Heart left ventricle (tissue), 16 donors: ENCODE measurements at regions not wholly inside any gene's neighbourhood (a gene's known extent, or its start where the extent isn't known, plus 50 kb on each side); places are given as distances from the start of the nearest gene placed in this dataset.
"Not testable (repeated sequence)": the region's sequence is repeated elsewhere in the genome, so short reads cannot be mapped to it uniquely, and the experiment has no call there.

Experiments used
- ATAC-seq, 4 donors: fragments of 200-7000 bp; cut with Tn5 transposase; one replicate each; pipeline ENCODE4 v1.9.1; 2020 to 2022; ENCODE audit warnings: moderate library complexity in 4 of 4, mild to moderate bottlenecking in 3 of 4, moderate number of reproducible peaks in 1 of 4
- DNase-seq, 5 donors: peaks; one replicate each; pipeline ENCODE4 v3.0.0-alpha.2; 2020
- H3K27ac ChIP-seq, 12 donors: fragments of 200-600 bp; sonication (generic) in 4 of 12; one replicate each; pipeline versions ENCODE4 v1.5.0 to v1.8.0; 2016 to 2022; ENCODE audit warnings: mild to moderate bottlenecking in 2 of 12
- H3K27me3 ChIP-seq, 9 donors: fragments of 200-600 bp; sonication (generic) in 2 of 9; one replicate each; pipeline versions ENCODE4 v1.5.1 to v1.8.0; 2016 to 2022; ENCODE audit warnings: mild to moderate bottlenecking in 3 of 9
- H3K36me3 ChIP-seq, 9 donors: fragments of 200-600 bp; sonication (generic) in 2 of 9; one replicate each; pipeline versions ENCODE4 v1.5.0 to v1.8.0; 2018 to 2022; ENCODE audit warnings: mild to moderate bottlenecking in 2 of 9
- H3K4me1 ChIP-seq, 12 donors: fragments of 200-600 bp; sonication (generic) in 4 of 12; one replicate each; pipeline versions ENCODE4 v1.5.0 to v1.8.0; 2016 to 2022; ENCODE audit warnings: mild to moderate bottlenecking in 3 of 12
- H3K4me3 ChIP-seq, 12 donors: fragments of 200-600 bp; sonication (generic) in 4 of 12; one replicate each; pipeline versions ENCODE4 v1.5.0 to v1.8.0; 2017 to 2022; ENCODE audit warnings: mild to moderate bottlenecking in 9 of 12, moderate library complexity in 4 of 12
- H3K9me3 ChIP-seq, 12 donors: fragments of 200-600 bp; sonication (generic) in 4 of 12; one replicate each; pipeline versions ENCODE4 v1.5.0 to v1.8.0; 2016 to 2022; ENCODE audit warnings: mild to moderate bottlenecking in 1 of 12
- POLR2A ChIP-seq, 2 donors: fragments of 450-650 bp; IDR thresholded peaks; one replicate each; pipeline ENCODE4 v1.6.1; 2017; ENCODE audit warnings: antibody characterized with exemption in 2 of 2, mild to moderate bottlenecking in 2 of 2, moderate library complexity in 2 of 2
- WGBS, 4 donors: extraction: QIAGEN DNeasy Blood & Tissue Kit in 2 of 4; methylation state at CpG; one replicate each; pipeline versions ENCODE4 v1.1.5 to v1.1.7; 2013 to 2018; 5-methylcytosine and 5-hydroxymethylcytosine counted together
- intact Hi-C, 10 donors: fragments of 100-400 bp; cut with DNase I; formaldehyde crosslinking; loops; one replicate each; pipeline versions ENCODE4 v1.11.1 to v1.14.2; 2022
- TF ChIP-seq, protein P1 (sequence below), 12 donors: fragments of 200-600 bp; sonication (generic) in 4 of 12; IDR thresholded peaks; one replicate each; pipeline versions ENCODE4 v1.5.0 to v1.8.0; 2018 to 2022; ENCODE audit warnings: antibody characterized with exemption in 12 of 12, mild to moderate bottlenecking in 5 of 12
- donor health status: ischemic (EF 13 %, LVEDD 7.1; RV severe dilation, severe dysfunction).
- donor health status: healthy with polysubstance abuse.
- donor health status: DM: no; HTN: yes; CAD: no.
- donor health status: DM: no; HTN: no; CAD: no.
- donor health status: ischemic (EF 25% LVEDD 6.9; RV normal size, moderate dysfunction).
- donor health status: ischemic (EF 25% LVEDD 5.7; RV mildly dilated, moderate dysfunction).
- donor health status: healthy.
- donor health status: DM: yes; HTN: yes; CAD: no.
- donor health status: ischemic (EF 35%, LVEDD 5.7; RV mildly dilated, moderate dysfunction).
- donor health status: nonischemic (EF 11% LVEDD 7.7; RV severe dilation, severe dysfunction).
- donor health status: DM: yes; HTN: yes; CAD: no.
- donor health status: PGD.
- donor health status: ischemic (EF 29% LVEDD 5.4; RV normal size, mild dysfunction).
- donor health status: nonischemic (EF 23%, LVEDD 6.1; RV moderate dilation, normal function).

DNA sequence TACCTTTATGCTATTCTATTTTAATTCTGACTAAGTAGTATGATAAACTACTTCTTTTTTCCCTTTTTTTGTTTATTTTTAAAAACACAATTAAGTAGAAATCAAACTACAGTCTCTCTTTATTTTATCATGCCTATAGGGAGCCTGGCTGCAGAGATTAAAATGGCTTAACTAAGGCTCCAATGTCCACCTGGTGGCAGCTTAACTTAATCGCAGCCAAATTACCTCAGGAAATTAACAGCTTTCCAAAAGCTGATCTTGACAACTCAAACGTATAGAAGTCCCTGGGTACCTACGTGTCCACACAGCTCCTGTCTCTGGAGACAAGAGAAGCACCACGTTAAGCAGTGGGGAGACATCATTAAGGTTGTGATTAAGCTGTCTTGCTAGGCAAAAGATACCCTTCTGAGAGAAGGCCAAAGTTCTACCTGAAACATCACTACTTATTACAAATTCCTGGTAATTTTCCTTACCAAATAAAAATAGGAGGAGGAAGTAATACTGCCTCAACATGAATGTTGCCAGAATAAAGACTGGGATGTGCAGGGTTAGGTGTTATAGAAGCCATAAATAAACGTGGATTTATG, 63.2 kb upstream of the SNX19 start:
- H3K27ac ChIP-seq = no peak overlapping the region
- H3K9me3 ChIP-seq = peaks cover 0 to 22% (median 2%) of the 10 kb centered on the region in 12 donors
- TF ChIP-seq, protein P1, sequence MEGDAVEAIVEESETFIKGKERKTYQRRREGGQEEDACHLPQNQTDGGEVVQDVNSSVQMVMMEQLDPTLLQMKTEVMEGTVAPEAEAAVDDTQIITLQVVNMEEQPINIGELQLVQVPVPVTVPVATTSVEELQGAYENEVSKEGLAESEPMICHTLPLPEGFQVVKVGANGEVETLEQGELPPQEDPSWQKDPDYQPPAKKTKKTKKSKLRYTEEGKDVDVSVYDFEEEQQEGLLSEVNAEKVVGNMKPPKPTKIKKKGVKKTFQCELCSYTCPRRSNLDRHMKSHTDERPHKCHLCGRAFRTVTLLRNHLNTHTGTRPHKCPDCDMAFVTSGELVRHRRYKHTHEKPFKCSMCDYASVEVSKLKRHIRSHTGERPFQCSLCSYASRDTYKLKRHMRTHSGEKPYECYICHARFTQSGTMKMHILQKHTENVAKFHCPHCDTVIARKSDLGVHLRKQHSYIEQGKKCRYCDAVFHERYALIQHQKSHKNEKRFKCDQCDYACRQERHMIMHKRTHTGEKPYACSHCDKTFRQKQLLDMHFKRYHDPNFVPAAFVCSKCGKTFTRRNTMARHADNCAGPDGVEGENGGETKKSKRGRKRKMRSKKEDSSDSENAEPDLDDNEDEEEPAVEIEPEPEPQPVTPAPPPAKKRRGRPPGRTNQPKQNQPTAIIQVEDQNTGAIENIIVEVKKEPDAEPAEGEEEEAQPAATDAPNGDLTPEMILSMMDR (IDR thresholded peaks at IDR 0.05) = peak; percentile 22 to 50 (median 34)
- no peak for TF ChIP-seq POLR2A (IDR thresholded peaks at IDR 0.05)
- DNase-seq (no peak), ATAC-seq (no peak)
- H3K4me3 ChIP-seq = no peak overlapping the region
- intact Hi-C loops = loop anchor here in 7 of 10 donors (1.0 to 10.0 kb wide), 5 partner anchors 55 to 61 kb away; no protein-coding TSS in a partner anchor
- H3K36me3 ChIP-seq = no peaks in the 10 kb centered on the region
- 11 to 16% (median 14%) methylated on average over 5 of the region's 5 CpGs for WGBS, 4 donors
- no peaks in the 10 kb centered on the region for H3K4me1 ChIP-seq
- H3K27me3 ChIP-seq = peaks cover 0 to 6% (median 0%) of the 10 kb centered on the region in 9 donors

DNA sequence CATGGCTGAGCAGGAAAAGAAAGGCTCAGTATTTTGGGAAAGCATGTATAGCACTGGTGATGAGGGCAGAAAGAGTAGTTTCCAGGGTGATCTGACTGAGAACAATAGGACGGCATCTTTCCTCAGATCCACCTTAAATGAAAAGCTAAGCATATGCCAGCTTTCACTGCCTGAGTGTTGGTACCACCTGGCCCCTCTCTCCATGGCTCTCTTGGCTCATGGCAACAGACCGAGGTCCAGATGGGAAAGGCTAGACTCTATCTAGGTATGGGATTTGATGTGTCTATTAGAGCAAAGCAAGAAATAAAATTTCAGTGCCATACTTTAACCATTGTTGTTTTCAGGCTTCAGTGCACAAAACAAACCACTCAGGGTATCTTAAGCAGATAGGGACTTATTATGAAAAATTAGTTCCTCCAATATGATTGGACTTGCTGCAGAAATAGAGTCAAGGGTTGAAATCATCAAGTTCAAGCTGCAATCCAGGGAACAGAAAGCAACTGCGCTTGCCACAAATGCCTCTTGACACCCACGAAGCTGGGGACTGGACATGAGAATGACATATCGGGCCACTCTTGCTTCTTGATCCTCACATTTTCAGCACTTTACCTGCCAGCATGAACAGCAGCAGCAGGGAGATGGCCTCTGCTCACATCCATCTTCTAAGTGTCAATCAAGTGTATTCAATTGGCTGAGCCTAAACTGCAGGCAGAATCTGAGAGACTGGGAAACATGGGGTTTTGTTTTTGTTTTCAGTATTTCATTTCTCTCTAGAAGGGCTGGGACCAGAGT, 64.0 kb upstream of the SNX19 start:
- Histone ChIP-seq H3K27ac (no peak overlapping the region), H3K4me3 (no peak overlapping the region), H3K9me3 (peaks cover 0 to 22% (median 2%) of the 10 kb centered on the region in 12 donors), H3K36me3 (no peaks in the 10 kb centered on the region), H3K27me3 (peaks cover 0 to 6% (median 0%) of the 10 kb centered on the region in 9 donors), H3K4me1 (no peaks in the 10 kb centered on the region)
- DNase-seq (no peak), ATAC-seq (no peak)
- intact Hi-C loops = loop anchor here in 3 of 10 donors (5.0 kb wide), 3 partner anchors 53 to 548 kb away; no protein-coding TSS in a partner anchor
- no peak for TF ChIP-seq POLR2A (IDR thresholded peaks at IDR 0.05)
- TF ChIP-seq, protein P1 (IDR thresholded peaks at IDR 0.05) = no peak
- WGBS, 4 donors = 74 to 77% (median 76%) methylated on average over 5 of the region's 5 CpGs

DNA sequence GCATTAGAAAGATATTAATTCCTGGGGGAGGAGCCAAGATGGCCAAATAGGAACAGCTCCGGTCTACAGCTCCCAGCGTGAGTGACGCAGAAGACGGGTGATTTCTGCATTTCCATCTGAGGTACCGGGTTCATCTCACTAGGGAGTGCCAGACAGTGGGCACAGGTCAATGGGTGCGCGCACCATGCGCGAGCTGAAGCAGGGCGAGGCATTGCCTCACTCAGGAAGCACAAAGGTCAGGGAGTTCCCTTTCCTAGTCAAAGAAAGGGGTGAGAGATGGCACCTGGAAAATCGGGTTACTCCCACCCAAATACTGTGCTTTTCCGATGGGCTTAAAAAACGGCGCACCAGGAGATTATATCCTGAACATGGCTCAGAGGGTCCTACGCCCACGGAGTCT, 68.0 kb upstream of the SNX19 start:
- H3K4me3 ChIP-seq, H3K36me3 ChIP-seq, H3K27me3 ChIP-seq, H3K27ac ChIP-seq, H3K4me1 ChIP-seq, DNase-seq, ATAC-seq: not testable (repeated sequence)
- intact Hi-C loops = loop anchor here in 3 of 10 donors (5.0 kb wide), 3 partner anchors 57 to 552 kb away; no protein-coding TSS in a partner anchor
- 94 to 95% (median 95%) methylated on average over 16 of the region's 16 CpGs for WGBS, 4 donors
- H3K9me3 ChIP-seq = peaks cover 0 to 12% (median 2%) of the 10 kb centered on the region in 12 donors

DNA sequence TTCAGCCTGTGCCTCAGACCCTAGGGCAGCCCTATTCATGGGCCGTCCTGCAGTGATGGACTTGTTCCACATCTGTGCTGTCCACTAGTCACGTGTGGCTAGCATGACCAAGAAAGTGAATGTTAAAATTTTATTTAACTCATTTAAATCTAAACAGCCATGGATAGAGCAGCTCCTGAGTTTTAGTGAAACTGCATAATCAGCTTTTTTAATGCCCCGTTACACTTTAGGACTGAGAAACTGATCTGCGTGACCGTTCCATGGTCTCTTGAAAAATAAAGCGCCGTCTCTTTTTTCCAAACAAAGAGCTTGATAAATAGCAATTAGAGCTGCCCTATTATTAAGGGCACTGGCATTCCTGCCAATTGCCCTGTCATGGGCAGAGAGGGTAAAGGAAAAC, 76.5 kb upstream of the SNX19 start:
- no peak overlapping the region for H3K4me3 ChIP-seq
- ATAC-seq = no peak
- 85 to 90% (median 87%) methylated on average over 7 of the region's 7 CpGs for WGBS, 4 donors

More for the DNA sequence above, 76.5 kb upstream of the SNX19 start:
- no peaks in the 10 kb centered on the region for H3K9me3 ChIP-seq
- H3K27me3 ChIP-seq = no peaks in the 10 kb centered on the region
- no peaks in the 10 kb centered on the region for H3K36me3 ChIP-seq
- H3K27ac ChIP-seq = no peak overlapping the region
- intact Hi-C loops = no loop called here
- no peak for DNase-seq
- TF ChIP-seq, protein P1 (IDR thresholded peaks at IDR 0.05) = no peak
- no peak for TF ChIP-seq POLR2A (IDR thresholded peaks at IDR 0.05)
- no peaks in the 10 kb centered on the region for H3K4me1 ChIP-seq
